ENCODE measurements at regions not wholly inside any gene's neighbourhood (a gene's known extent, or its start where the extent isn't known, plus 50 kb on each side); places are given as distances from the start of the nearest gene placed in this dataset.

DNA sequence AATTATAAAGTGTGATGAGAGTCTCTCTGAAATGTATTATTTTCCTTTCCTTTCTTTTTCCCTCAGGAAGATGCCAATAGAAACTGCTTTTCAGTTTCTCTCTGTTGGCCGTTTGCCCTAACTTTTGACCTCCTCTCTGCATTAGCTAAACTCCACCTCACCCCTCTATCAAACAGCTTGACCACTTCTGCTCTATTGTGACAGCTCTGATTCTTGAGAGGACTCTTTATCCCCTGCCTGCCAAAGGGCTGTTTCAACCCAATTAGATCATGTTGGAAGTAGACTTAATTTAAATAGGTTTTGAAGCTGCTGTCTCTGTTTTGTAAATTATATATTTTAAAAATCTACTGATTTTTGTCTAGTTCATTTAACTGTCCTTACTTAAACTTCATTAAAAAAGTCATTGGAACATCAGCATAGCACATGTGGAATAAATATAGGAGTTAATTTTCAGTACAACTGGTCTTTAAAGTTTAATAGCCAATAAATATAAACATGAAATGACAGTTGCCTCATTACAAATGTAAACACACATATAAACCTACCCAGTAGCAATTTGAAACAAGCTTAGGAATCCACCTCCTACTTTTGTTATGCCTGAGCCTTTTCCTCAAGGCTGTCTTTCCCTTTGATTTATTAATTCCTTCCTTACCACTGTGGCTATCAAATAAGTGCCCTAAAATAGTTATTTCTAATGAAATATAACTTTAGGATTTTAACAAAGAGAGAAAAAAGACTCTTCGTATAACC is 152.0 kb downstream of the CHRM3 start:
- no peak for DNase-seq (ENCODE audit: low read depth)

DNA sequence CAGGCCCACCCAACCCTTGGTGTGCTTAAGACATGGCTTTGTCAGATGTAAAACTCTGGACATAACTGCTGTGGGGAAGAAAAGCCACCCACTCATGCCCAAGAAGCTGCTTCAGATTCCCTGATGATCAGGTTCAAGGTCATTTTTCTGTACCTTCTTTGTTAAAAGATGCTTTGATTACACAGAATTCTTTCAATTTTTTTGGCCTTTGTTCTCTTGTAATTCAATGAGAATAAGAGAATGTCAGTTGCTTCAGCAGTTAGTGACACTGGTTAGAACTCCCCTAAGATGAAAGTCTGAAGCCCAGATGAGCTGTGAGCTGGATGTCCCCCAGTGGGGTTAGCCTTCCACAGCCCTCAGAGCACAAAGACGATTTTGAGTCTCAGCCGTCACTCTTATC is 152.7 kb downstream of the CHRM3 start:
- no peak for DNase-seq (ENCODE audit: low read depth)

DNA sequence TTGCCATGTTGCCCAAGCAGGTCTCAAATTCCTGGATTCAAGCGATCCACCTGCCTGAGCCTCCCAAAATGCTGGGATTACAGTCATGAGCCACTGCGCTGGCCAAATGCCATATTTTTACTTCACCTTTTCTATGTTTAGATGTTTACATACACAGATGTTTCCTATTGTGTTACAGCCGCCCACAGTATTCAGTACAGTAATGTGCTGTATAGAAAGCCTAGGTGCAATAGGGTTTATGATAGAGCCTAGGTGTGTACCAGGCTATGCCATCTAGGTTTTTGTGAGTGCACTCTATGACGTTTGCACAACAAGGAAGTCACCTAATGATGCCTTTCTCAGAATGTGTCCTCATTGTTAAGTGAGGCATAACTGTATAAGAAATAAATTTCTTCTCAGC is 153.4 kb downstream of the CHRM3 start:
- no peak for DNase-seq (ENCODE audit: low read depth)

DNA sequence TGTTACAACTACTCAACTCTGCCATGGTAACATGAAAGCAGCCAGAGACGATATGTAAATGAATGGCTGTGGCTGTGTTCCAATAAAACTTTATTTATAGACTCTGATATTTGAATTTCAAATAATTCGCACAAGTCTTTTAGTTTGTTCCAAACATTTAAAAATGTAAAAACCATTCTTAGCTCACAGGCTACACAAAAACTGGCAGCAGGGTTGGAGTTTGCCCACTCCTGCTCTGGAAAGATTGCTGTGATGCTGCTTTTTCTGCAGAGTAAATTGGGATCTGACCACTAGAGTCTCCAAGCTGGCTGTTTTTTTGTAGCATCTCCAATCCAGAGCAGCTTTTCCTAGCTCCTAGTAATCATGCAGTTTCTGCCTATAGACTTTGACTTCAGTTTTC is 157.5 kb downstream of the CHRM3 start:
- DNase-seq (ENCODE audit: low read depth): no peak

DNA sequence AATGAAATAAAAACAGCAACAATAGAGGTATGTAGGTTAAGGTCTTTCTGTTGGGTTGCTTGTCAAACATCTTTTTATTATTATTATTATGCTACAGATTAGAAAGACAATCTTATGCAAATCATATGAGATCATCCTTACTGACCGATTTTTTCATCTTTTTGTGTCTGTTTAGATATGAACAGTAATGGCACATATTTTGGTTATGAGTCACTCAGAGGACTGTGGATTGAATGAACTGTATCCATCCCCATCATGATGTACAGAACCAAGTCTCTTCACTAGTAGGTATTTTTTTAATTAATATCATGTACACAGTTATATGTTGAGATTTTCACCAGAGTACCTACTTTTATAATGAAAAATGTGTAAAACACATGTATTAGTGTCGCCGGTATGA is 159.1 kb downstream of the CHRM3 start:
- peak; percentile 35 for DNase-seq (ENCODE audit: low read depth)

DNA sequence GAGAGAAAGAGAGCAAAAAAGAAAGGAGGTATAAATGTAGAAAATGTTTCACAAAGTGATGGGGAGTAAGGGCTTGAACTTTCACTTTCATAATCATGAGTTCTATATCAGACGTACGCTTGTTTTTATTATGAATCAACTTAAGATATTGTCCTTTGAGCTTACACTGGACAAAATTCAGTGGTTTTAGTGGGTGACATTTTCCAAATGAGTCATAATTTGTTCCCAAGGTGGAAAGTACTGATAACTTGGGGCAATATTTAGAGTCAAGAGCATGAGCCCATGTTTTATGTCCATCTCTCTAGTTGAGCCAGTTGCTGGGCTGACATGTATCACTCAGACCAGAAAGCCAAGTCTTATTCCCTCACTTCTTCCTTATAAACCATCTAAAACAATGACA is 161.6 kb downstream of the CHRM3 start:
- peak; percentile 34 for DNase-seq (ENCODE audit: low read depth)

DNA sequence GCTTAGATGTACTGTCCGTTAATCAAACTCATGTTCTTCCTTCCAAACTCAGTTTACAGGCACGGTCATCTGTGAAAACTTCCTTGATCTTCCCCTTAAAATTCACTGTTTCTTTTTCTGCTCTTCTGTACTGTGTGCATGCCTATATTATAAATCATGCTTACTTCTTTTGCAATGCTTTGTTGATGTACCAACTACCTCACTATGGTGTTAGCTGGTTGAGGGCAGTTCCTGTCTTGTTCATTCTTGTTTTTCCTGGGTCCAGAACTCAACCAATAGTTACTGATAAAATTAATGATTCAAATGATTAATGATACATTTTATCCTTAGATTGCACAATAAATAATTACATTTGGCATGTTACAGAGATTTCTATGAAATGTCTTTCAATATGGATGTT is 163.8 kb downstream of the CHRM3 start:
- no peak for DNase-seq (ENCODE audit: low read depth)

- DNase-seq (ENCODE audit: low read depth): no peak
Measured at GRCh38 chr1:239555350-239555749, 169.0 kb downstream of the CHRM3 start.

DNA sequence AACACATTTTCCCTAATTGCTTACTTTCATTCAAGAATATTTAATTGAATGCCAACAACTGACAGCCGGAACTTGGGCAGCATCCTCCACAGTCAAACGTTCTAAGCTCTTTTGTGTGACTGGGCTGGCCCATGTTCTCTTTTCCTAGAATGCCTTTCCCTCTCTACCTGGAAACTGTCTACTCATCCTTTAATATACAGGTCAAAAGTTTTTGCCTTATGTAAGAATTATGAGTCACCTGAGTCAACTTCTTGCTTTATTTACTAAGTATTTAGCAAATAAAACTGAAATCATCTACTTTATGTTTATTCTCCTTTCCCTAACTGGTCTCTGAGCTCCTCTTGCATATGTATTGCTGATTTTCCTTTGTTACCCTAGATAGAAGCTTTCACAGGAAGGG is 172.2 kb downstream of the CHRM3 start:
- no peak for DNase-seq (ENCODE audit: low read depth)

GRCh38 chr1:239558991-239559390 is 172.6 kb downstream of the CHRM3 start:
- no peak for DNase-seq (ENCODE audit: low read depth)

DNA sequence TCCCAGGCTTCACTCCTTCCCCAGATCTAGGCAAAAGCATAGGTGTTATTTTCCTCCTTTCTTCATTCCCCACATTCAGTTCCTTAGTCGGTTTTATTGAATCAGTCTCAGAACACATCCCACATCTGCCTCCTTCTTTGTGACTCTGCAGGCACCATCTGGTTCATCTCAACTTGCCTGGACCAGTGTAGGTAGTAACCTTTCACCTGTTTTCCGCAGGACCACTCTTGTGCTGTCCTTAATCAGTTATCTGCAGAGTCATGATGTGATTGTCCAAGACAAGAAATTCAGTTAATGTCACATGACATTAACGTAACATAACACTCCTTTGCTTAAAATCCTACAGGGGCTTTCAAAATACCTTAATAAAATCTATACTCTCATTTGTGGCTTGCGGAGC is 174.6 kb downstream of the CHRM3 start:
- DNase-seq (ENCODE audit: low read depth): no peak

DNA sequence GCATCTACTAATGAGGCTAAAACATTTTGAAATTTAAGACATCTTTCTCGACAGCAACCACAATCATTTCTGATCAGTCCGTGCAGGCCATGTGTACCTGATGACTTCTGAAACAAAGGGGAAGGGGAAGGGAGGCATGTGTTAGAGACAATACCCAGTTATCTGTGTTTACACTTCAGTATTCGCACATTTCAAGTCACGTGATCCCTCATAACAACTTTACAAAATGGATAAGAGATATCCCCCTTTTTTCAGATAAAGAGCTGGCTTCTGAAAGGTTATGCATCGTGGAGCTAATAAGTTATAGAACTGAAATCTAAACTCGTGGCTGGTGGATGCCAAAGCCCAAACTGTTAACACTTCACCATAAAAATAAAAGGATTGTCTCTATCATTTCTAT is 175.7 kb downstream of the CHRM3 start:
- DNase-seq (ENCODE audit: low read depth): no peak

GRCh38 chr1:239563681-239564080 is 177.3 kb downstream of the CHRM3 start:
- no peak for DNase-seq (ENCODE audit: low read depth)

DNA sequence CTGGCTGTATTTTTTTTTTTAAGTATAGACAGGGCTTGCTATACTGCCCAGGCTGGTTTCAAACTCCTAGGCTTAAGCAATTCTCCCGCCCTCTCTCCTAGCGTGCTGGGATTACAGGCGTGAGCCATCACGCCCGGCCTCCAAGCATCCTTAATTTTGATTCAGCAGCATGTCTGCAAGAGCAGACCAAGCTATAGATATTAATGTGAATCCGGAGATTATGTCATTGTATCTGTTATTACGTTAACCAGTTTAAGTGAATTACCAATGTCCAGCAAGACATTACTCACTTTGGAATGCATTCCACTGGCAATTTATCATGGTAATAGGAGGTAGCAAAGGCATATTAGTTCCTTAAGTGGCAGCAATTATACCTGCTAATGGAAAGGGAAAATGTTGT is 179.7 kb downstream of the CHRM3 start:
- DNase-seq (ENCODE audit: low read depth): no peak

DNA sequence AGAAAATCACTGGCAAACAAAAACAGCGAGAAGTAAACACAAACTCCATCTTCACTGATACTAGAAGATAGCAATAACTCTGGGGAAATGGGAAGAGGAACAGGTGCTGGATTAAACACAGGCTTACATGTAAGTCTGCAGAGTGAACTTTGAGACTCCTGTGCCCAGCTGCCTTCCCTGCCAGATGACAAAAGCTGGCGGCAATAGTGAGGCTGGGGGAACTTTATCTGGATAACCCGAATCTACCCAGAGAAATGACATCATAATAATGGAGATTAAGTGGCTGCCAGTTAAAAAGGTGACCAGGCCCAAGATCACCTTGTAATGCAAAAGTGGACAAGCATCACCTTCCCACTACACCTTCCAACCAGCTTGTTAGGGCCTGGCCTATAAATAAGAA is 184.5 kb downstream of the CHRM3 start:
- no peak for DNase-seq (ENCODE audit: low read depth)

- no peak for DNase-seq (ENCODE audit: low read depth)
Measured at GRCh38 chr1:239572183-239572582, 185.8 kb downstream of the CHRM3 start.

GRCh38 chr1:239574112-239574511 is 187.7 kb downstream of the CHRM3 start:
- DNase-seq (ENCODE audit: low read depth): no peak

- DNase-seq (ENCODE audit: low read depth): no peak
Measured at GRCh38 chr1:239575113-239575512, 188.7 kb downstream of the CHRM3 start.

GRCh38 chr1:239583536-239583935 is 197.2 kb downstream of the CHRM3 start:
- no peak for DNase-seq (ENCODE audit: low read depth)

DNA sequence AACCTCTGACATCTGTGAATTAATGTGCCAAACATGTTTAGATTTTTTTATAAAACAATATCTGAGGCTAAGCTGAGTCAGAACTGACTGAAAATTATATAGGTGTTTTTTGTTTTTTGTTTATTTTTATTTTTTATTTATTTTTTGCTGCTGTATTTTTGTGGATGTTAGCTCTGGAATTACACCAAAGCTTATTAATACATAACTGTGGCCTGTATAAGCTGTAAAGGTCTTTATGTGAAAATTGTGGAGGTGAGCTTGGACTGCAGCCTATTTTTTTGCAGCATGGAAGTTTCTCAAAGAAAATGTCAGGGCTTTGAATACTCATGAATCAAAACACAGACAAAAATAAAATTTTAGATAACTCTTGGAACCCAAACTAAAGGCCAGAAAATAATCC is 199.8 kb downstream of the CHRM3 start:
- DNase-seq (ENCODE audit: low read depth): no peak

GRCh38 chr1:239587066-239587465 is 200.7 kb downstream of the CHRM3 start:
- DNase-seq (ENCODE audit: low read depth): peak; percentile 6

- no peak for DNase-seq (ENCODE audit: low read depth)
Measured at GRCh38 chr1:239587574-239588369, 201.4 kb downstream of the CHRM3 start.

GRCh38 chr1:239590556-239590955 is 204.2 kb downstream of the CHRM3 start:
- DNase-seq (ENCODE audit: low read depth): no peak
